Glomerular visceral epithelial cell (primary cell): ENCODE measurements at regions not wholly inside any gene's neighbourhood (a gene's known extent, or its start where the extent isn't known, plus 50 kb on each side); places are given as distances from the start of the nearest gene placed in this dataset.

Source experiments
- DNase-seq: peaks from one replicate; pipeline ENCODE4 v3.0.0-alpha.2; 2016; ENCODE audit errors: extremely low spot score

- DNase-seq = no peak
Measured at GRCh38 chr13:67367399-67367798, 137.3 kb upstream of the PCDH9 start.

- DNase-seq = no peak
Measured at GRCh38 chr13:67366533-67366932, 136.4 kb upstream of the PCDH9 start.

GRCh38 chr13:67355812-67356476 lies 125.8 kb upstream of the PCDH9 start:
- no peak for DNase-seq

GRCh38 chr13:67353941-67354340 lies 123.8 kb upstream of the PCDH9 start:
- DNase-seq = no peak

GRCh38 chr13:67353031-67353430 lies 122.9 kb upstream of the PCDH9 start:
- no peak for DNase-seq

GRCh38 chr13:67351909-67352308 lies 121.8 kb upstream of the PCDH9 start:
- DNase-seq = no peak

GRCh38 chr13:67351114-67351513 lies 121.0 kb upstream of the PCDH9 start:
- DNase-seq = no peak

GRCh38 chr13:67343777-67344176 lies 113.6 kb upstream of the PCDH9 start:
- DNase-seq = no peak

- no peak for DNase-seq
Measured at GRCh38 chr13:67341406-67341805, 111.3 kb upstream of the PCDH9 start.

GRCh38 chr13:67330149-67330548 lies 100.0 kb upstream of the PCDH9 start:
- no peak for DNase-seq

GRCh38 chr13:67328895-67329294 lies 98.8 kb upstream of the PCDH9 start:
- no peak for DNase-seq

GRCh38 chr13:67318860-67319259 lies 88.7 kb upstream of the PCDH9 start:
- DNase-seq = no peak

GRCh38 chr13:67318398-67318797 lies 88.3 kb upstream of the PCDH9 start:
- no peak for DNase-seq

GRCh38 chr13:67314405-67314804 lies 84.3 kb upstream of the PCDH9 start:
- DNase-seq = no peak

GRCh38 chr13:67308004-67308772 lies 78.1 kb upstream of the PCDH9 start:
- no peak for DNase-seq

- no peak for DNase-seq
Measured at GRCh38 chr13:67306742-67307141, 76.6 kb upstream of the PCDH9 start.

- no peak for DNase-seq
Measured at GRCh38 chr13:67303661-67304333, 73.7 kb upstream of the PCDH9 start.

- DNase-seq = peak; percentile 35
Measured at GRCh38 chr13:67299751-67300150, 69.6 kb upstream of the PCDH9 start.

GRCh38 chr13:67299072-67299635 lies 69.0 kb upstream of the PCDH9 start:
- DNase-seq = peak; percentile 78

GRCh38 chr13:67298297-67298696 lies 68.2 kb upstream of the PCDH9 start:
- no peak for DNase-seq

- peak; percentile 6 for DNase-seq
Measured at GRCh38 chr13:67296511-67296910, 66.4 kb upstream of the PCDH9 start.

- DNase-seq = no peak
Measured at GRCh38 chr13:67292886-67293285, 62.8 kb upstream of the PCDH9 start.

- DNase-seq = no peak
Measured at GRCh38 chr13:67285611-67286010, 55.5 kb upstream of the PCDH9 start.
